Spleen (tissue), 11 donors: ENCODE measurements at regions not wholly inside any gene's neighbourhood (a gene's known extent, or its start where the extent isn't known, plus 50 kb on each side); places are given as distances from the start of the nearest gene placed in this dataset.
"Not testable (repeated sequence)": the region's sequence is repeated elsewhere in the genome, so short reads cannot be mapped to it uniquely, and the experiment has no call there.

ENCODE experiments used
- DNase-seq: peaks from one replicate; pipeline ENCODE4 v3.0.0-alpha.2; 2020
- H3K27ac ChIP-seq, 8 donors: fragments of 200-600 bp; sonication (generic) in 7 of 8; 1 replicate in 4 of 8; 2 replicates in 4 of 8; pipeline versions ENCODE4 v1.5.0 to v1.8.0; 2016 to 2021; ENCODE audit warnings: inconsistent platforms in 4 of 8, mild to moderate bottlenecking in 4 of 8, moderate library complexity in 1 of 8
- H3K27me3 ChIP-seq, 7 donors: fragments of 200-600 bp; sonication (generic) in 6 of 7; replicated peaks in 1 of 7; 1 replicate in 4 of 7; 2 replicates in 3 of 7; pipeline versions ENCODE4 v1.5.0 to v1.8.0; 2016 to 2021; ENCODE audit warnings: inconsistent platforms in 3 of 7, mild to moderate bottlenecking in 1 of 7
- H3K36me3 ChIP-seq, 6 donors: fragments of 200-600 bp; sonication (generic) in 5 of 6; 1 replicate in 4 of 6; 2 replicates in 2 of 6; pipeline versions ENCODE4 v1.5.0 to v1.8.0; 2016 to 2021; ENCODE audit warnings: inconsistent platforms in 2 of 6
- H3K4me1 ChIP-seq, 6 donors: fragments of 200-600 bp; sonication (generic) in 5 of 6; 1 replicate in 3 of 6; 2 replicates in 3 of 6; pipeline versions ENCODE4 v1.5.0 to v1.8.0; 2016 to 2021; ENCODE audit warnings: inconsistent platforms in 3 of 6
- H3K4me3 ChIP-seq, 8 donors: fragments of 200-600 bp; sonication (generic) in 7 of 8; 1 replicate in 4 of 8; 2 replicates in 4 of 8; pipeline versions ENCODE4 v1.5.0 to v1.8.0; 2016 to 2021; ENCODE audit warnings: inconsistent platforms in 4 of 8, mild to moderate bottlenecking in 4 of 8, moderate library complexity in 2 of 8
- H3K9me3 ChIP-seq, 8 donors: fragments of 200-600 bp; sonication (generic) in 7 of 8; 1 replicate in 4 of 8; 2 replicates in 4 of 8; pipeline versions ENCODE4 v1.5.0 to v1.8.0; 2016 to 2021; ENCODE audit warnings: inconsistent platforms in 4 of 8
- CTCF ChIP-seq, 11 experiments: fragments of 200-600 bp in 7 of 11; fragments of 450-650 bp in 4 of 11; sonication (generic) in 4 of 11; IDR thresholded peaks in 8 of 11; conservative IDR thresholded peaks in 3 of 11; 1 replicate in 7 of 11; 2 replicates in 4 of 11; pipeline versions ENCODE4 v1.4.0 to v1.8.0; 2016 to 2021; ENCODE audit warnings: antibody characterized with exemption in 11 of 11, inconsistent platforms in 4 of 11, mild to moderate bottlenecking in 1 of 11
- POLR2A ChIP-seq, 3 donors: fragments of 450-650 bp; IDR thresholded peaks; one replicate each; pipeline ENCODE4 v1.5.1; 2017; ENCODE audit warnings: antibody characterized with exemption in 3 of 3, mild to moderate bottlenecking in 1 of 3
- POLR2AphosphoS5 ChIP-seq, 3 donors: sonication (generic); formaldehyde crosslinking; IDR thresholded peaks; one replicate each; pipeline ENCODE4 v1.5.1; 2017; ENCODE audit warnings: antibody characterized with exemption in 3 of 3
- WGBS, 5 donors: extraction: QIAGEN DNeasy Blood & Tissue Kit in 3 of 5; methylation state at CpG; one replicate each; pipeline versions ENCODE4 v1.1.5 to v1.1.7; 2013 to 2018; 5-methylcytosine and 5-hydroxymethylcytosine counted together
- intact Hi-C: fragments of 100-400 bp; cut with DNase I; formaldehyde crosslinking; loops from one replicate; pipeline ENCODE4 v1.15.0; 2023; ENCODE audit warnings: low total_unique reads
- donor health status: healthy with polysubstance abuse.
- donor health status: DM: no; HTN: no; CAD: no; lungs with moderate emphysema.
- donor health status: DM: no; HTN: no; CAD: no.
- donor health status: Bipolar disorder and iron deficiency.
- donor health status: healthy.
- donor health status: DM: no; HTN: no; CAD: no.
- donor health status: DM: yes; HTN: yes; CAD: no.

- Histone ChIP-seq H3K27me3 (no peaks in the 10 kb centered on the region), H3K4me1 (no peaks in the 10 kb centered on the region), H3K9me3 (peaks cover 0 to 6% (median 0%) of the 10 kb centered on the region in 8 donors), H3K36me3 (no peaks in the 10 kb centered on the region), H3K27ac (no peak overlapping the region), H3K4me3 (no peak overlapping the region)
- intact Hi-C loops: no loop called here
- TF ChIP-seq POLR2AphosphoS5 (IDR thresholded peaks at IDR 0.05) (no peak), POLR2A (IDR thresholded peaks at IDR 0.05) (no peak), CTCF (IDR thresholded peaks at IDR 0.05 in 8 of 11, conservative IDR thresholded peaks at IDR 0.05 in 3 of 11) (no peak)
- no peak for DNase-seq
- WGBS, 5 donors: 90 to 97% (median 91%) methylated on average over 6 of the region's 6 CpGs
Observed at GRCh38 chr5:111826064-111826463, 69.1 kb upstream of the NREP start.

- H3K27ac ChIP-seq: no peak overlapping the region
- H3K4me3 ChIP-seq: no peak overlapping the region
- no peaks in the 10 kb centered on the region for H3K4me1 ChIP-seq
- no peaks in the 10 kb centered on the region for H3K36me3 ChIP-seq
- H3K9me3 ChIP-seq: peaks cover 0 to 13% (median 10%) of the 10 kb centered on the region in 8 donors
- no peak for TF ChIP-seq CTCF (IDR thresholded peaks at IDR 0.05 in 8 of 11, conservative IDR thresholded peaks at IDR 0.05 in 3 of 11)
- TF ChIP-seq POLR2AphosphoS5 (IDR thresholded peaks at IDR 0.05): no peak
- TF ChIP-seq POLR2A (IDR thresholded peaks at IDR 0.05): no peak
- 68 to 84% (median 78%) methylated on average over 5 of the region's 5 CpGs for WGBS, 5 donors
- no peaks in the 10 kb centered on the region for H3K27me3 ChIP-seq
- DNase-seq: no peak
- intact Hi-C loops: no loop called here
Observed at GRCh38 chr5:111820072-111820471, 63.1 kb upstream of the NREP start.

- WGBS, 5 donors: 84 to 100% (median 93%) methylated on average over 1 of the region's 1 CpG
- H3K27ac ChIP-seq, H3K4me1 ChIP-seq, DNase-seq, H3K27me3 ChIP-seq, intact Hi-C loops, H3K4me3 ChIP-seq, H3K36me3 ChIP-seq: not testable (repeated sequence)
- H3K9me3 ChIP-seq: peaks cover 0 to 13% (median 10%) of the 10 kb centered on the region in 8 donors
Observed at GRCh38 chr5:111819028-111819427, 62.0 kb upstream of the NREP start.

GRCh38 chr5:111813537-111813936 is 56.5 kb upstream of the NREP start:
- H3K27ac ChIP-seq: no peak overlapping the region
- DNase-seq: no peak
- no peaks in the 10 kb centered on the region for H3K27me3 ChIP-seq
- no peak overlapping the region for H3K4me3 ChIP-seq
- intact Hi-C loops: no loop called here
- no peak for TF ChIP-seq CTCF (IDR thresholded peaks at IDR 0.05 in 8 of 11, conservative IDR thresholded peaks at IDR 0.05 in 3 of 11)
- no peaks in the 10 kb centered on the region for H3K4me1 ChIP-seq
- no peaks in the 10 kb centered on the region for H3K9me3 ChIP-seq
- H3K36me3 ChIP-seq: no peaks in the 10 kb centered on the region

GRCh38 chr5:111810112-111810511 is 53.1 kb upstream of the NREP start:
- WGBS, 5 donors: 83 to 90% (median 86%) methylated on average over 4 of the region's 4 CpGs
- no peak overlapping the region for H3K27ac ChIP-seq
- no peaks in the 10 kb centered on the region for H3K36me3 ChIP-seq
- TF ChIP-seq CTCF (IDR thresholded peaks at IDR 0.05 in 8 of 11, conservative IDR thresholded peaks at IDR 0.05 in 3 of 11) (no peak), POLR2A (IDR thresholded peaks at IDR 0.05) (no peak), POLR2AphosphoS5 (IDR thresholded peaks at IDR 0.05) (no peak)
- intact Hi-C loops: no loop called here
- no peaks in the 10 kb centered on the region for H3K27me3 ChIP-seq
- no peak for DNase-seq
- no peak overlapping the region for H3K4me3 ChIP-seq
- H3K4me1 ChIP-seq: no peaks in the 10 kb centered on the region
- H3K9me3 ChIP-seq: no peaks in the 10 kb centered on the region
